ENCODE measurements at regions not wholly inside any gene's neighbourhood (a gene's known extent, or its start where the extent isn't known, plus 50 kb on each side); places are given as distances from the start of the nearest gene placed in this dataset.

DNA sequence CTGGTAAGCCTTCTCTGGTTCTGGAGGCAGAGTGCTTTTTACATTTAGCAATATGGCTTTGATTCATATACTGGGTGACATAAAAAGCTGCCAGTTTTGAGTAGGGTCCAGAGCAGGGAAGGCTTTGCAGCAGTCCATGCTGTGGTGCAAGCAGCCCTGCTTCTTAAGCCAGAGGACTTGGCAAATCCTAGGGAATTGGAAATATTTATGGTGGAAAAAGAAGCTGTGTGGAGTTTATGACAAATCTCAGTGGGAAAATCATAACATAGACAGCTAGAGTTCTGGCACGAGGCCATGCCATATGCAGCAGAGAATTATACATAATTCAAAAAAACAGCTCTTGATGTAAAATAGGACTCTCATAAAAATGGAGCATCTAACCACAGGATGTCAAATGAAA, 536.4 kb downstream of the RASEF start:
- no peak for TF ChIP-seq POLR2AphosphoS5 (IDR thresholded peaks at IDR 0.05; ENCODE audit: low read depth, low read length)
- no peak for TF ChIP-seq SPI1 (IDR thresholded peaks at IDR 0.05; ENCODE audit: low read depth, low read length)
- TF ChIP-seq POLR2A (IDR thresholded peaks at IDR 0.05; ENCODE audit: low read depth, low read length), result no peak
- no peak for TF ChIP-seq TAF1 (IDR thresholded peaks at IDR 0.05; ENCODE audit: low read depth, low read length)
- TF ChIP-seq PAX5 (IDR thresholded peaks at IDR 0.05; ENCODE audit: insufficient read depth, low read length, severe bottlenecking), result no peak
- no peak for TF ChIP-seq POU2F2 (IDR thresholded peaks at IDR 0.05; ENCODE audit: low read depth, low read length)

All from GM12891 (cell line).